Spleen (tissue), 7 donors: ENCODE measurements at regions not wholly inside any gene's neighbourhood (a gene's known extent, or its start where the extent isn't known, plus 50 kb on each side); places are given as distances from the start of the nearest gene placed in this dataset.

Experiments used
- CTCF ChIP-seq, 11 experiments: fragments of 200-600 bp in 7 of 11; fragments of 450-650 bp in 4 of 11; sonication (generic) in 4 of 11; IDR thresholded peaks in 8 of 11; conservative IDR thresholded peaks in 3 of 11; 1 replicate in 7 of 11; 2 replicates in 4 of 11; pipeline versions ENCODE4 v1.4.0 to v1.8.0; 2016 to 2021; ENCODE audit warnings: antibody characterized with exemption in 11 of 11, inconsistent platforms in 4 of 11, mild to moderate bottlenecking in 1 of 11
- POLR2A ChIP-seq, 3 donors: fragments of 450-650 bp; IDR thresholded peaks; one replicate each; pipeline ENCODE4 v1.5.1; 2017; ENCODE audit warnings: antibody characterized with exemption in 3 of 3, mild to moderate bottlenecking in 1 of 3
- POLR2AphosphoS5 ChIP-seq, 3 donors: sonication (generic); formaldehyde crosslinking; IDR thresholded peaks; one replicate each; pipeline ENCODE4 v1.5.1; 2017; ENCODE audit warnings: antibody characterized with exemption in 3 of 3
- donor health status: DM: no; HTN: no; CAD: no; lungs with moderate emphysema.
- donor health status: DM: no; HTN: no; CAD: no.
- donor health status: DM: no; HTN: no; CAD: no.

GRCh38 chr2:88924533-88924932 lies 233.1 kb downstream of the RPIA start:
- no peak for TF ChIP-seq CTCF (IDR thresholded peaks at IDR 0.05 in 8 of 11, conservative IDR thresholded peaks at IDR 0.05 in 3 of 11)
- no peak for TF ChIP-seq POLR2A (IDR thresholded peaks at IDR 0.05)
- no peak for TF ChIP-seq POLR2AphosphoS5 (IDR thresholded peaks at IDR 0.05)
